Right lobe of liver (tissue), 4 donors: ENCODE measurements at regions not wholly inside any gene's neighbourhood (a gene's known extent, or its start where the extent isn't known, plus 50 kb on each side); places are given as distances from the start of the nearest gene placed in this dataset.

Experiments used
- CTCF ChIP-seq, 4 donors: fragments of 200-600 bp in 3 of 4; fragments of 450-650 bp in 1 of 4; IDR thresholded peaks; one replicate each; pipeline versions ENCODE4 v1.5.1 to v1.8.0; 2016 to 2022; ENCODE audit warnings: antibody characterized with exemption in 4 of 4, mild to moderate bottlenecking in 2 of 4
- POLR2A ChIP-seq: fragments of 450-650 bp; IDR thresholded peaks from one replicate; pipeline ENCODE4 v1.6.1; 2017; ENCODE audit warnings: antibody characterized with exemption, mild to moderate bottlenecking
- donor health status: DM: no; HTN: no; CAD: no.
- donor health status: DM: no; HTN: no; CAD: no.
- donor health status: DM: no; HTN: yes; CAD: no.

- no peak for TF ChIP-seq CTCF (IDR thresholded peaks at IDR 0.05)
- no peak for TF ChIP-seq POLR2A
Measured at GRCh38 chr3:98982351-98982750, 80.9 kb upstream of the DCBLD2 start.
